OCI-LY1 (cell line): ENCODE measurements at regions not wholly inside any gene's neighbourhood (a gene's known extent, or its start where the extent isn't known, plus 50 kb on each side); places are given as distances from the start of the nearest gene placed in this dataset.

Experiments
- EZH2 ChIP-seq: fragments of 200-600 bp; sonication (generic), shearing (Covaris generic); IDR thresholded peaks from 2 replicates; pipeline ENCODE4 v1.8.0; 2017; ENCODE audit warnings: borderline replicate concordance, mixed run types, mild to moderate bottlenecking, antibody characterized with exemption, low read length, moderate library complexity, mixed read lengths
- TF ChIP-seq, protein P1 (sequence below): fragments of 200-600 bp; sonication (generic), shearing (Covaris generic); IDR thresholded peaks from 2 replicates; pipeline ENCODE4 v1.5.1; 2017; ENCODE audit warnings: mild to moderate bottlenecking, antibody characterized with exemption, low read length, moderate library complexity, mixed read lengths

DNA sequence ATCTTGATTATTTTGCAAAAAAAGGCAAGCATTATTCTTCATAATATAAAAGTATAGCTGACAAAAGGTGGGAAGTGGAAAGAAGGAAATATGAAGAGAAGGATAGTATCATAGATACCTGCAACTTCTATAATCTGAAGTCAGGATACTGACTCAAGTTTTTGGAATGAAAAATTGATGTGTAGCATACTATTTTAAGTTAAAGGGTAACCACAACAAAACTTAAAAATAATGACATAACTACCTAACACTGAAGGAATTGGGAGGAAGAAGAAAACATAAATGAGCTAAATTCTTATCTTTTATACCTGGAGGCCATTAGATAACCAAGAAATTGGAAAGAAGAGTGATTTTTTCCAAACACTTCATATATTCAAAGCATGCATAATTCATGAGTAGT is 51.8 kb upstream of the TLE1 start:
- no peak for TF ChIP-seq EZH2
- TF ChIP-seq, protein P1, sequence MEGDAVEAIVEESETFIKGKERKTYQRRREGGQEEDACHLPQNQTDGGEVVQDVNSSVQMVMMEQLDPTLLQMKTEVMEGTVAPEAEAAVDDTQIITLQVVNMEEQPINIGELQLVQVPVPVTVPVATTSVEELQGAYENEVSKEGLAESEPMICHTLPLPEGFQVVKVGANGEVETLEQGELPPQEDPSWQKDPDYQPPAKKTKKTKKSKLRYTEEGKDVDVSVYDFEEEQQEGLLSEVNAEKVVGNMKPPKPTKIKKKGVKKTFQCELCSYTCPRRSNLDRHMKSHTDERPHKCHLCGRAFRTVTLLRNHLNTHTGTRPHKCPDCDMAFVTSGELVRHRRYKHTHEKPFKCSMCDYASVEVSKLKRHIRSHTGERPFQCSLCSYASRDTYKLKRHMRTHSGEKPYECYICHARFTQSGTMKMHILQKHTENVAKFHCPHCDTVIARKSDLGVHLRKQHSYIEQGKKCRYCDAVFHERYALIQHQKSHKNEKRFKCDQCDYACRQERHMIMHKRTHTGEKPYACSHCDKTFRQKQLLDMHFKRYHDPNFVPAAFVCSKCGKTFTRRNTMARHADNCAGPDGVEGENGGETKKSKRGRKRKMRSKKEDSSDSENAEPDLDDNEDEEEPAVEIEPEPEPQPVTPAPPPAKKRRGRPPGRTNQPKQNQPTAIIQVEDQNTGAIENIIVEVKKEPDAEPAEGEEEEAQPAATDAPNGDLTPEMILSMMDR = no peak
